Non-pigmented ciliary epithelial cell (primary cell): ENCODE measurements at regions not wholly inside any gene's neighbourhood (a gene's known extent, or its start where the extent isn't known, plus 50 kb on each side); places are given as distances from the start of the nearest gene placed in this dataset.
A peak's percentile ranks its signal among the peaks of the same experiment; 100 is the strongest.

Experiments used
- DNase-seq: peaks from one replicate; pipeline ENCODE4 v3.0.0-alpha.2; 2010; ENCODE audit warnings: low read depth

DNA sequence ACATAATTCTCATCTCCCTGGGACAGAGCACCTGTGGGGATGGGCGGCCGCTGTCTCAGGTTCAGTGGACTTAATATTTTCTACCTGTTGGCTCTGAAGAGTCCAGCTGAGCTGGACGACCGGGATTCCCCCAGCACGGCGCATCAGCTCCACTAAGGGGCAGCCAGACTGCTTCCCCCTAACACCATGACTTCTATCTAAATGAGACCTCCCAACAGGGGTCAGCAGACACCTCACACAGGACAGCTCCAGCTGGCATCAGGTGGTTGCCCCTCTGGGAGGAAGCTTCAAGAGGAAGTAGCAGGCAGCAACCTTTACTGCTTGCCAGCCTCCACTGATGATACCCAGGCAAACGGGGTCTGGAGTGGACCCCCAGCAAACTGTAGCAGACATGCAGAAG is 226.0 kb upstream of the DSEL start:
- DNase-seq, result no peak

DNA sequence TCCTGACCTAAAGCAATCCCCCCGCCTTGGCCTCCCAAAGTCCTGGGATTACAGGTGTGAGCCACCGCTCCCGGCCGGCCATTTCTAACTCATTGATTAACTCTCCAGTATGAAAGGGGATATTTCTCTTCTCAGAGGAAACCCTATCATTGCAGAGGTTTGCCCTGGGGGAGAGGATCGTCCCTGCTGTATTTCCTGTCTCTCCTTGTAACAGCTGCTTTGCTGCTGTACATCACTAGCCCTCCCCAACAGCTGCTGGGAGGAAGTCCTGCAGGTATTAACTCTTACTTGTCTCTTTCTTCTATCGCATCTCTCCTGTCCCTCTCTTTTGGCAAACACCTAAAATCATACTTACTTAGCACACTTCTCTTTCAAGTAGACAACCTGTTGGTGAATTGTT is 219.0 kb upstream of the DSEL start:
- no peak for DNase-seq

DNA sequence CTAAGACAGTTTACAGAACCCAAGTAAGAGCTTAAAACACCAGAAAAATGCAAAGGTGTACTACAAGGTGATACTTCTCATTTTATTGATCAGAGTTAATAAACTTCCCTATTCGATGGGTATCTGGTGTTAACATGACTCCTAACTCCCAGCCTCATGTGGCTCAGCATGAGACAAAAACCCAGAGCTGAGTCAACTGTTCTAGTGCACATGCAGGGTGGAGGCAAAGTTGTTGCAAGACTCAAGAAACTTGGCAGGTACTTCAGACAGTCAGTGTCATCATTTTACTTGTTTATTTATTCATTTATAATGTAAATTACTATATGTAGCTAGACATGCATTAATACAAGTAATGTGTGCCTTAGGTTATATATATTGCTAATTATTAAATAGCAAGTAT is 216.6 kb upstream of the DSEL start:
- DNase-seq, result peak; percentile 44

DNA sequence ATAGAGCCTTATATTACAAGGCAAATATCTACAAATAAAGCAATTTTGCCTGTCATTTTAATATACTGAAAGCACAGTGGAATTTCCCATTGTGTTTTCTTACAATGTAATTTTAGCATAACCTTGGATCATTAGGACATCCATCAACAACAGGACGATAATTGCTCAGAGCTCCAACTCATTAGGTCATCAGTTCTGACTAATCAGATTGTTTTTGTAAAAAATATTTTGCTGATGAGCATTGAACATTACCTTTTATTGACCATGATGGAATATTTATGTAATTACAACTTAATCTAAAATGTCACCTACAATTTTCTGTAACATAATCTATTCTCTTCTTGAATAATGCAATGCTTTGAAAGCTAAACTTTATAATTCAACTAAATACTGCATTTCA is 215.3 kb upstream of the DSEL start:
- DNase-seq, result no peak

- peak; percentile 63 for DNase-seq
Observed at GRCh38 chr18:67730886-67731285, 214.4 kb upstream of the DSEL start.

- no peak for DNase-seq
Observed at GRCh38 chr18:67728364-67728763, 211.8 kb upstream of the DSEL start.

DNA sequence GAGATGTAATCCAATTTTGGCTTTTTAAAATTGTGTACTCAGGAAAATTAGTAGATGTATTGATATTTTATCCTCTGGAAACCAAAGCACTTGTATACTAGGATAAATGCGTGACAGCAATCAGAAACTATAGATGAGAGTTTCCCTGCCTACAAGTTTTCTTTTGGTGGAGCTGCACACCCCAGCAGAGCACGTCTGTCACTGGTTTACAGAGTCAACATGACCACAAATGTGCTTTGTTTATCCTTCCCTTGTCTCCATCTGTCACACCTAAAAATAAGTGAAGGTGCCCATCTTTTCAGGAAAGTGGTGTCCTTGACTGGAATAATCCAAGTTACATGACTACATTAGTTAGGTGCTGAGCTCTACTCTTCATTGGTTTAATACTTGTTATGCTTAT is 210.4 kb upstream of the DSEL start:
- DNase-seq, result no peak

DNA sequence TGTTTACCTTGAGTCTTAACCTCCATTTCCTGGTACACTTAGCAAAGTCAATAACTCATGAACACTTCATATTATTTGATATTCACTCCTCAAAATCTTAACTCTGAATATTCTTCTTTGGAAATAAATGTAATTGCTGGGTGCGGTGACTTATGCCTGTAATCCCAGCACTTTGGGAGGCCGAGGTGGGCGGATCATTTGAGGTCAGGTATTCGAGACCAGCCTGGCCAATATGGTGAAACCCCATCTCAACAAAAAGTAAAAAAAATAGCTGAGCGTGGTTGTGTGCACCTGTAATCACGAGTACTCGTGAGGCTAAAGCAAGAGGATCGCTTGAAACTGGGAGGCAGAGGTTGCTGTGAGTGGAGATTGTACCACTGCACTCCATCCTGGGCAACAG is 201.3 kb upstream of the DSEL start:
- no peak for DNase-seq

DNA sequence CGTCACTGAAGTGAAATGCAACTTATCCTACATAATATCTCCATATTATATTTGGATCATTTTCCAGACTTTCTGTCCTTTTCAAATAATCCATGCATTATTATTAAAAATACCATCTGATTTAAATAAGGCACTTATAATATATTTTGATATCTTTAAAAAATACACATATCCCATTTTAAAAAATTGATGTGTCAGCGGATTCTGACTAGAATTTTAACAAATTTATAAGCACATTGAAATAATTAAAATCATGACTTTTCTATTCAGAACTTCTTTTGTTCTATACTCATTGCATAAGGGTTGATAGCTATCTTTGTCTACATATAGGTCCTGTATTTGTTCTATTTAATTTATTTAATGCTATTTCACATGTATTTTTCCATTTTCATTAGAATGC is 199.0 kb upstream of the DSEL start:
- DNase-seq, result no peak

DNA sequence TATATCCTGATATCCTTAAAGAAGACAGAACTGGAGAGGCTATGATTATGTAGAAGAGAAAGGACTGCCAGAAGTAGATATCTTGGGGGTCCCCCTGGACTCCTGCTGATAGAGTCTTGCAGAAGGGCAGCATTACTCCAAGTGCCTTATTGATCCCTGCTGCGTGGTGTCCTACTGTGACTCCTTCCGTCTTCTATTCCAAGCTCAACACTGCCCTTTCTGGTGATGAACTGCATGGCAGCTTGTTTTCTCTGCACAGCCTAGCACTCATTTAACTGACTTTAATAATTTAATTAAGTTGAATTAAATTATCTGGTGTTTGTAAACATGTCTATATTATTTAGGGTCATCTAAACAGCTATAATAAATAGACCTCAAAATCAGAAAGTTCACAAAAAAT is 194.1 kb upstream of the DSEL start:
- no peak for DNase-seq

GRCh38 chr18:67705748-67706147 is 189.2 kb upstream of the DSEL start:
- no peak for DNase-seq

GRCh38 chr18:67695684-67696083 is 179.2 kb upstream of the DSEL start:
- no peak for DNase-seq

DNA sequence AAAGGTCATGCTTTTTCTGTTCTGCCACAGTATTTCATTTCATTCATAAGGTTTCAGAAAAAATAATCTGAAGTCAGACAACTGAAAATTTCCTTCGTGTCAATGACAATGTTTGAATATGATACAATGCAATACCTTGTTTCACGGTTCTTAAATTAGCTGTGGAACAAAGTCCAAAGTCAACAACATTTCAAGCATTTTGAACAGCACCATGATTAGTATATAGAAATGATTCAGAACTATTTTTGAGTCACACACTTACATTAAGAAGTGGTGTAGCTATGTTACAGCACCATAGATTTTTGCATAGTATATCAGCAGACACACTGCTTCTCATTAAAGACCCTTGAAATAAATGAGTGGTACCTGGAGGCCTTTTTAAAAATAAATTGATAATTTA is 178.3 kb upstream of the DSEL start:
- no peak for DNase-seq

DNA sequence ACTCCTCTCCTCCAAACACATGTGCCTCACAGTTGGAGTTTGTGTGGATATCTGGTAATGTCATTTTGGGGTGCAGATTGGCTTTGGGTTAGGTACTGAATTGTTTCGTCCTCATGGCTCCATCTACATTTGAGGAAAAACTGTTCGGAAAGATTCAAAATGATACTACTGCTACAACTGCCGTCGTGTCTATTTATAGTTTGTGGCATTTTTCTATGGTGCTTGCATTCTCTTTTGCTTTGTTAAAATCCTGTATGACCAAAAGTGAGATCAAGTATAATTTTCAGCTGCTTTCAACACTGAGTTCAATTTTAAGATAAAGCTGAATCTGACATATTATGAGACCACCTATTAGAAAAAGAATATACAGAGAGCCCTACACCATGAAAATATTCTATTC is 176.3 kb upstream of the DSEL start:
- DNase-seq, result no peak

- no peak for DNase-seq
Observed at GRCh38 chr18:67682516-67682915, 166.0 kb upstream of the DSEL start.

GRCh38 chr18:67677489-67677888 is 161.0 kb upstream of the DSEL start:
- no peak for DNase-seq

DNA sequence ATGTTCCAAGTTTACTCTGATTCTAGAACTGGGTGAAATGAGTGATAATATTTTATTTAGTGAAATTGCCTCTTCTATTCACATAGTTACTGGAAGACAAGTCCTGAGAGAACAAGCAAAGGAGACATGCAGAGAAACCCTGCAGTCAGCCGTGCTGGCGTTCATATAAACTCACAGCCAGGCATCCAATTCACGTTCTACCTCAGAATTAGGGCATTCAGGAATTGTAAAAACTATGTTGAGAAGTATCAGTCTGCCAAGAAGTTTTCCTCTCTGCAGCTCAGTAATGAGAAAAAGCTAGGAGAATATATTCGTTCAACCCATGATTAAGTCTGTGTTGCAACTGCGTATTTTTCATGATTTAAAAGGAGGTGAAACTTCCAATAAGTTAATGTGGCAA is 156.2 kb upstream of the DSEL start:
- DNase-seq, result no peak

DNA sequence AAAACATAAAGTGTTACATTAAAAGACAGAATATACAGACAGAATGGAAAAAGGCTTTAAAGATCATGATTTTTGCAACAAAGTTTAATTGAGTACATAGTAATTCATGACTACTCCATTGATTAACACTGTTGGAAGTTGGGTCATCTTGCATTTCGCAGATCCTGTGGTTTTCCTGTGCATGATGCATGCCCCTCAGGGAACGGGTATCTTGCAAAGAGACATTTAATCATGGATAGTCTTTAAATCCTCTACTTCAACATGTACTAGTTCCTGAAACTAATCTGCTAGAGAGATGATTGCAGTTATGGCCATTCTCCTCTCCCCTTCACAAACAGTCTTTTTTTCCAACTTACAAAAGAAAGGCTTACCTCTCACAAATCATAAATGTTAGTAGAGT is 155.6 kb upstream of the DSEL start:
- no peak for DNase-seq

DNA sequence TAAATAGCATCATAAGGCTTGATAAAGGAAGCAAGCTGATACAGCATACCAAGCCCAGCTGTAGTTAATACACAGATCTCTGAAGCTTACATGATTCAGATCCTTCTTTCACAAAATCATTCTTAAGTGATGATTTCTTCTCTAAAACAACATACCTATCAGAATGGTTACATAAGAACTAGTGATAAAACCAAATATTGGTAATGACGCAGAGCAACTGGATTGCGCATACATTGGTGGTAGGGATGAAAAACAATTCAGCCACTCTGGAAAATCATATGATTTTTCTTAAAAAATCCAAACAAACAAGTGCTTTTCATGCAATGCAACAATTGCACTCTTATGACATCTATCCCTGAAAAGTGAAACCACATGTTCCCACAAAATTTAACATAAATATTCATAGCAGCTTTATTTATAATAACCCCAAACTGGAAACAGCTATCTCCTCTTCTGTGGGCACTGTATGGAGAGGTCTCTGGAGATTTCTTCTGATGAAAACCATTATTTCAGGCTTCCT is 153.6 kb upstream of the DSEL start:
- DNase-seq, result peak; percentile 78

- no peak for DNase-seq
Observed at GRCh38 chr18:67665266-67665665, 148.7 kb upstream of the DSEL start.

DNA sequence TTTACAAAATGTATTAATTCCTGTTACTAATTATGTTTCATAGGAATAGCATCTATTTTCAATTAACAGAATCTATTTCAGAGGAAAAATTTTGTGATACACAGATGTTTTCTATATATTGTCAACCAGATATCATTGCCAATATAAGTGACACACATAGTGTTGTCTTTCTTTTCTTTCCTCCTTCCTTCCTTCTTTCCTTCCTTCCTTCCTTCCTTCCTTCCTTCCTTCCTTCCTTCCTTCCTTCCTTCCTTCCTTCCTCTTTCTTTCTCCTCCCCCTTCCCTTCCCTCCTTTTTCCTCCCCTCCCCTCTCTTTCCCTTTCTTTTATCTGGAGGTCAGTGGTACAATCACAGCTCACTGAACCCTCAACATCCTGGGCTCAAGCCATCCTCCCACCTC is 146.5 kb upstream of the DSEL start:
- DNase-seq, result no peak

GRCh38 chr18:67661555-67661954 is 145.0 kb upstream of the DSEL start:
- DNase-seq, result no peak

- DNase-seq, result no peak
Observed at GRCh38 chr18:67654101-67654500, 137.6 kb upstream of the DSEL start.

DNA sequence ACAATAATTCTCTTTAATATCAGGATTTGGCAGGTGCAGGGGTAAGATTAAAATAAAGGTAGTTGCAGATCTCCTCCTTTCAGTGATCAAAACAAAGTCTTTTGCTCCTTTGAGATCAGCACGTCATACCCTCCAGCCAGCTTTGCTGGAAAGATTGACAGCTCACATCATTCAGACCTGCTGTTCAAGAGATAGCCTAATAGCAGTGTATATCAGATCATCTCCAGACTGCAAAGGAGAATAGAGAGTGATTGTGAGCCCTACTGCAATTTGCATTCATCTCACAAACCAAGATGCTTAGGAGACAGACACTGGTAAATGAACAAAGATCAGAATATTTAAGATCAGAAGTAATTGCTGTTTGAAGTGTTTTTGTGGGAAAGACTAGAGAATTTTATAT is 135.8 kb upstream of the DSEL start:
- DNase-seq, result no peak

- no peak for DNase-seq
Observed at GRCh38 chr18:67651438-67651837, 134.9 kb upstream of the DSEL start.
